HG03025 (cell line): ENCODE measurements at regions not wholly inside any gene's neighbourhood (a gene's known extent, or its start where the extent isn't known, plus 50 kb on each side); places are given as distances from the start of the nearest gene placed in this dataset.
"Not testable (repeated sequence)": the region's sequence is repeated elsewhere in the genome, so short reads cannot be mapped to it uniquely, and the experiment has no call there.

Experiments used
- ATAC-seq: cut with Tn5 transposase; IDR thresholded peaks from one replicate; pipeline ENCODE4 v1.9.1; 2021; ENCODE audit warnings: mild to moderate bottlenecking, moderate library complexity; ENCODE audit not compliant: unreplicated experiment, low FRiP score

- no peak for ATAC-seq
These were observed 333.2 kb upstream of the CHORDC1 start for GRCh38 chr11:90556026-90556425.

- ATAC-seq = no peak
These were observed 332.6 kb upstream of the CHORDC1 start for GRCh38 chr11:90555477-90555876.

GRCh38 chr11:90542092-90542491 is 319.2 kb upstream of the CHORDC1 start:
- no peak for ATAC-seq

GRCh38 chr11:90536301-90536700 is 313.5 kb upstream of the CHORDC1 start:
- ATAC-seq = no peak

- no peak for ATAC-seq
These were observed 309.3 kb upstream of the CHORDC1 start for GRCh38 chr11:90532125-90532524.

- ATAC-seq = no peak
These were observed 308.2 kb upstream of the CHORDC1 start for GRCh38 chr11:90531001-90531400.

GRCh38 chr11:90525962-90526361 is 303.1 kb upstream of the CHORDC1 start:
- ATAC-seq = no peak

- ATAC-seq = peak; percentile 95
These were observed 290.0 kb upstream of the CHORDC1 start for GRCh38 chr11:90512846-90513245.

- ATAC-seq = no peak
These were observed 288.0 kb upstream of the CHORDC1 start for GRCh38 chr11:90510839-90511238.

- no peak for ATAC-seq
These were observed 278.2 kb upstream of the CHORDC1 start for GRCh38 chr11:90500922-90501568.

GRCh38 chr11:90496722-90497121 is 273.9 kb upstream of the CHORDC1 start:
- no peak for ATAC-seq

- ATAC-seq = no peak
These were observed 270.5 kb upstream of the CHORDC1 start for GRCh38 chr11:90493379-90493778.

GRCh38 chr11:90491466-90491865 is 268.6 kb upstream of the CHORDC1 start:
- ATAC-seq = no peak

GRCh38 chr11:90476442-90477007 is 253.7 kb upstream of the CHORDC1 start:
- no peak for ATAC-seq

- ATAC-seq = no peak
These were observed 246.1 kb upstream of the CHORDC1 start for GRCh38 chr11:90468923-90469322.

GRCh38 chr11:90465553-90465952 is 242.7 kb upstream of the CHORDC1 start:
- no peak for ATAC-seq

- not testable (repeated sequence) for ATAC-seq
These were observed 232.6 kb upstream of the CHORDC1 start for GRCh38 chr11:90455347-90455920.

GRCh38 chr11:90453525-90453924 is 230.7 kb upstream of the CHORDC1 start:
- ATAC-seq = no peak

GRCh38 chr11:90449606-90450005 is 226.8 kb upstream of the CHORDC1 start:
- ATAC-seq = no peak

- no peak for ATAC-seq
These were observed 225.4 kb upstream of the CHORDC1 start for GRCh38 chr11:90448256-90448655.

GRCh38 chr11:90447618-90448017 is 224.8 kb upstream of the CHORDC1 start:
- no peak for ATAC-seq

- no peak for ATAC-seq
These were observed 223.4 kb upstream of the CHORDC1 start for GRCh38 chr11:90446207-90446606.
